Right lobe of liver (tissue), 6 donors: ENCODE measurements at regions not wholly inside any gene's neighbourhood (a gene's known extent, or its start where the extent isn't known, plus 50 kb on each side); places are given as distances from the start of the nearest gene placed in this dataset.

ENCODE experiments used
- ATAC-seq, 4 donors: fragments of 200-7000 bp; cut with Tn5 transposase; one replicate each; pipeline ENCODE4 v1.9.1; 2020; ENCODE audit warnings: mild to moderate bottlenecking in 4 of 4, moderate library complexity in 4 of 4
- DNase-seq, 3 donors: peaks; one replicate each; pipeline ENCODE4 v3.0.0-alpha.2; 2020
- H3K27ac ChIP-seq, 3 donors: fragments of 200-600 bp; one replicate each; pipeline ENCODE4 v1.8.0; 2022
- H3K27me3 ChIP-seq, 2 donors: fragments of 200-600 bp; one replicate each; pipeline ENCODE4 v1.8.0; 2022
- H3K36me3 ChIP-seq, 4 donors: fragments of 200-600 bp; sonication (generic) in 1 of 4; one replicate each; pipeline versions ENCODE4 v1.5.1 to v1.8.0; 2017 to 2022; ENCODE audit warnings: control low read depth in 1 of 4
- H3K4me1 ChIP-seq, 4 donors: fragments of 200-600 bp; sonication (generic) in 1 of 4; one replicate each; pipeline versions ENCODE4 v1.5.1 to v1.8.0; 2017 to 2022; ENCODE audit warnings: control low read depth in 1 of 4
- H3K4me3 ChIP-seq, 3 donors: fragments of 200-600 bp; one replicate each; pipeline ENCODE4 v1.8.0; 2022
- H3K9me3 ChIP-seq, 4 donors: fragments of 200-600 bp; sonication (generic) in 1 of 4; one replicate each; pipeline versions ENCODE4 v1.5.1 to v1.8.0; 2017 to 2022; ENCODE audit warnings: control low read depth in 1 of 4
- POLR2A ChIP-seq: fragments of 450-650 bp; IDR thresholded peaks from one replicate; pipeline ENCODE4 v1.6.1; 2017; ENCODE audit warnings: antibody characterized with exemption, mild to moderate bottlenecking
- WGBS: methylation state at CpG from one replicate; pipeline ENCODE4 v1.1.6; 2018; ENCODE audit warnings: low coverage, low lambda C conversion rate; ENCODE audit not compliant: insufficient coverage; ENCODE audit errors: missing lambda C conversion rate; 5-methylcytosine and 5-hydroxymethylcytosine counted together
- intact Hi-C, 2 donors: fragments of 100-400 bp; cut with DNase I; formaldehyde crosslinking; loops; one replicate each; pipeline versions ENCODE4 v1.11.2 to v1.14.1; 2022
- TF ChIP-seq, protein P1 (sequence below), 4 donors: fragments of 200-600 bp in 3 of 4; fragments of 450-650 bp in 1 of 4; IDR thresholded peaks; one replicate each; pipeline versions ENCODE4 v1.5.1 to v1.8.0; 2016 to 2022; ENCODE audit warnings: antibody characterized with exemption in 4 of 4, mild to moderate bottlenecking in 2 of 4
- donor health status: DM: no; HTN: yes; CAD: no.
- donor health status: DM: no; HTN: no; CAD: no.
- donor health status: DM: no; HTN: no; CAD: no.
- donor health status: DM: no; HTN: yes; CAD: no.
- donor health status: DM: no; HTN: yes; CAD: no.

DNA sequence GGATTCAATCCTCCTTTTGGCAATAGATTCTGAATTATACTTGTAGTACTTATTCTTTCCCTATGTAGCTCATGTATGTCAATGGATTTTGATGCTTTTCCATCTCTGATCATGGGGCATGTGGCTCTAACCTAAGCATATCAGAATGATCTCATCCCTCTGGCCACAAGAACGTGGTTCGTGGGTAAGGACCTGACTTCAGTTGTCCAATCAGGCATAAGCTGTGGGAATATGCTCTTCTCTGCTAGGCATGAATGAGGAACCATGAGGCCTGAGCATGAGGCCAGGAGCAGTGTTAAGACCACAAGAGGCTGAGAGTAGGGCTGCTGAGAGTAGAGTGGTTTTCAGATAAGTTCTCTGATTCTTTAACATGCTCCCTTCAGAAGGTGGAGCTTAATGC is 292.4 kb upstream of the TSHZ3 start:
- Histone ChIP-seq H3K27me3 (no peaks in the 10 kb centered on the region), H3K9me3 (no peaks in the 10 kb centered on the region), H3K4me3 (no peak overlapping the region), H3K36me3 (no peaks in the 10 kb centered on the region), H3K4me1 (no peaks in the 10 kb centered on the region), H3K27ac (no peak overlapping the region)
- DNase-seq (no peak), ATAC-seq (no peak)
- 46% methylated on average over 2 of the region's 2 CpGs for WGBS
- TF ChIP-seq, protein P1, sequence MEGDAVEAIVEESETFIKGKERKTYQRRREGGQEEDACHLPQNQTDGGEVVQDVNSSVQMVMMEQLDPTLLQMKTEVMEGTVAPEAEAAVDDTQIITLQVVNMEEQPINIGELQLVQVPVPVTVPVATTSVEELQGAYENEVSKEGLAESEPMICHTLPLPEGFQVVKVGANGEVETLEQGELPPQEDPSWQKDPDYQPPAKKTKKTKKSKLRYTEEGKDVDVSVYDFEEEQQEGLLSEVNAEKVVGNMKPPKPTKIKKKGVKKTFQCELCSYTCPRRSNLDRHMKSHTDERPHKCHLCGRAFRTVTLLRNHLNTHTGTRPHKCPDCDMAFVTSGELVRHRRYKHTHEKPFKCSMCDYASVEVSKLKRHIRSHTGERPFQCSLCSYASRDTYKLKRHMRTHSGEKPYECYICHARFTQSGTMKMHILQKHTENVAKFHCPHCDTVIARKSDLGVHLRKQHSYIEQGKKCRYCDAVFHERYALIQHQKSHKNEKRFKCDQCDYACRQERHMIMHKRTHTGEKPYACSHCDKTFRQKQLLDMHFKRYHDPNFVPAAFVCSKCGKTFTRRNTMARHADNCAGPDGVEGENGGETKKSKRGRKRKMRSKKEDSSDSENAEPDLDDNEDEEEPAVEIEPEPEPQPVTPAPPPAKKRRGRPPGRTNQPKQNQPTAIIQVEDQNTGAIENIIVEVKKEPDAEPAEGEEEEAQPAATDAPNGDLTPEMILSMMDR (IDR thresholded peaks at IDR 0.05), result no peak
- no peak for TF ChIP-seq POLR2A
- intact Hi-C loops, result no loop called here

DNA sequence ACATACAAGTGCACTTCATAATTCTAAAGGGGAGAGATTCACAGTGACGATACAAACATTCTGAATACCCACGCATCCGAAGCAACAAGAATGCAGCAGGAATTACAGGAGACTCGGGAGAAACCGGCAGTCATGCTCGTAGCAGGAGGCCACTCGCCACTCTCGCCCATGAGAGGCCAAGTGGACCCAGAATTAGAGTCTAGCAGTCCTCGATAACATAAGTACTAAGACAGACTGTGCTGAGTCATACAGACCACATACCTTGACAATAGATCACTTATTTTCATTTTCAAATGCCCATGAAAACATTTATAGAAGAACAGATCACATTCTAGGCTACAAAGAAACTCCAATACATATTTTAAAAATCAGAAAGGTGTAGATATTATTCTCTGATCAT is 299.1 kb upstream of the TSHZ3 start:
- no peaks in the 10 kb centered on the region for H3K36me3 ChIP-seq
- no peaks in the 10 kb centered on the region for H3K4me1 ChIP-seq
- no peak for TF ChIP-seq POLR2A
- TF ChIP-seq, protein P1 (IDR thresholded peaks at IDR 0.05), result no peak
- no peak overlapping the region for H3K27ac ChIP-seq
- H3K9me3 ChIP-seq, result no peaks in the 10 kb centered on the region
- DNase-seq (no peak), ATAC-seq (no peak)
- no peaks in the 10 kb centered on the region for H3K27me3 ChIP-seq
- no peak overlapping the region for H3K4me3 ChIP-seq
- 42% methylated on average over 9 of the region's 9 CpGs for WGBS
- intact Hi-C loops, result no loop called here

- intact Hi-C loops, result no loop called here
- TF ChIP-seq, protein P1 (IDR thresholded peaks at IDR 0.05), result no peak
- no peak for TF ChIP-seq POLR2A
- Histone ChIP-seq H3K36me3 (no peaks in the 10 kb centered on the region), H3K27ac (no peak overlapping the region), H3K27me3 (no peaks in the 10 kb centered on the region), H3K4me1 (no peaks in the 10 kb centered on the region), H3K4me3 (no peak overlapping the region), H3K9me3 (no peaks in the 10 kb centered on the region)
- 38% methylated on average over 1 of the region's 9 CpGs for WGBS
- DNase-seq, result no peak
- ATAC-seq, result no peak
Observed at GRCh38 chr19:31656507-31656906, 307.3 kb upstream of the TSHZ3 start.

DNA sequence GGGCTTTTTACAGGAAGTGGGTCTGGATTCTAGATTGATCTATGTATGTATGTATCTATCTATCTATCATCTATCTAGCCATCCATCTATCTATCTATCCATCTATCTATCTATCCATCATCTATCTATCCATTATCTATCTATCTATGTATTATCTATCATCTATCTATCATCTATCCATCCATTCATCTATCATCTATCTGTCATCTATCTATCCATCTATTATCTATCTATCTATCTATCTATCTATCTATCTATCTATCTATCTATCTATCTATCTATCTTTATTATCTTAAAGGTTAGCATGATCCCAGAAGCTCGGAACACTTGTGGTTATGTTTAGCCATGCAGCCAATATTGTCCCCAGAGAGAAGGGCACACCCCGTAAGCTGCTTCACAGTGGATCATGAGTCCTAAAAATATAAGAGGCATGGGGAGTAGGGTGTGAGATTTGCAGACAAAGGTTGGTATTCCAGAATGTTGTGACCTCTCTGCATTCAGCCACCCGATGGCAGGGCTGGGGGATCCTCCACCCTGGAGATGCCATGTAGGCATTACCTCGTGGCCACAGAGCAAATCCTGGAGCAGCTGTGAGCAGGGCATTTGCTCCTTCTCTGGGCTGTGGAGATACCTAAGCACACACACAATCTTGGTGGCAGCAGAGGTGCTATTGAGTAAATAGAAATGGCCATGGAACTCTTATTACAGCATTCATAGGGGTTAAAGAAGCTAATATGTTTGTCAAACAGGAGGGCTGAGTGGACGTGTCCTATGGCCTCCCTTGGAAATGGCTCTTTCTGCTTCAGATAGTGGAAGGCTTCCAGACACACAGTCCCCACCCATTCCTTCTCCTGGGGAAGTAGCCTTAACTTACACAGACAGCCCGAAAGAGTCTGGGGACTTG is 310.0 kb upstream of the TSHZ3 start:
- DNase-seq (no peak), ATAC-seq (no peak)
- Histone ChIP-seq H3K27me3 (no peaks in the 10 kb centered on the region), H3K36me3 (no peaks in the 10 kb centered on the region), H3K9me3 (no peaks in the 10 kb centered on the region), H3K4me1 (no peaks in the 10 kb centered on the region), H3K4me3 (no peak overlapping the region), H3K27ac (no peak overlapping the region)
- intact Hi-C loops, result no loop called here
- 46% methylated on average over 5 of the region's 6 CpGs for WGBS
- no peak for TF ChIP-seq POLR2A
- TF ChIP-seq, protein P1 (IDR thresholded peaks at IDR 0.05), result no peak
